ENCODE measurements at regions not wholly inside any gene's neighbourhood (a gene's known extent, or its start where the extent isn't known, plus 50 kb on each side); places are given as distances from the start of the nearest gene placed in this dataset.
"Not testable (repeated sequence)": the region's sequence is repeated elsewhere in the genome, so short reads cannot be mapped to it uniquely, and the experiment has no call there.

DNA sequence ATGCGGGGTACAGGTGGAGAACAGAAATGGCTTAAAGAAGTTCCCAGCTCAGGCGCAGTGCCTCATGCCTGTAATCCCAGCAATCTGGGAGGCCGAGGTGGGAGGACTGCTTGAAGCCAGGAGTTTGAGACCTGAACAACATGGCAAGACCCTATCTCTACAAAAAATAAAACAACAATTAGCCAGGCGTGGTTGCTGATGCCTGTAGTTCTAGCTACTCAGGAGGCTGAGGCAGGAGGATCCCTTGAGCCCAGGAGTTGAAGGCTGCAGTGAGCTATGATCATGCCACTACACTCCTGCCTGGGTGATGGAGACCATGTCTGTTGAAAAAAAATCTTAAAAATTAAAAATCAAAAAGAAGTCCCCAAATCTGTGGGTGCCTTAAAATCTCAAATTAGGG is 228.3 kb upstream of the WSB1 start:
- no peak for DNase-seq

DNA sequence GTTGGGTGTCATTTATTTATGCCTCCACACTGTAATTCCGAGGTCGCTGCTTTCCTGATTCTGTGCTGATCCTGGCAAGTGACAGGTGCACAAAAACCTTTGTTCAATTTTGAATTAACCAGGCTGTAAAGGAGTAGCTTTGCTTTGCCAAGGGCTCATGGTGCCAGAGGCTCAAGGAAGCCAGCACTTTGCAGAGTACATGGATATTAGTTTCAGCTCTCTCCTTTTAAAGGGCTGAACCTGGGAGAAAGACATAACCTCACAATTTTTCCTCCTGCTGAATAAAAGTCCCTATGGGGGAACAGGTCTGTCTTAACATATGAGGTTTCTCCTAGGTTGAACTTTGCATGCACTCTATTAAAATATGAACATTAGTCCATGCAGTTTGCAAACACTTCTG is 227.6 kb upstream of the WSB1 start:
- no peak for DNase-seq

DNA sequence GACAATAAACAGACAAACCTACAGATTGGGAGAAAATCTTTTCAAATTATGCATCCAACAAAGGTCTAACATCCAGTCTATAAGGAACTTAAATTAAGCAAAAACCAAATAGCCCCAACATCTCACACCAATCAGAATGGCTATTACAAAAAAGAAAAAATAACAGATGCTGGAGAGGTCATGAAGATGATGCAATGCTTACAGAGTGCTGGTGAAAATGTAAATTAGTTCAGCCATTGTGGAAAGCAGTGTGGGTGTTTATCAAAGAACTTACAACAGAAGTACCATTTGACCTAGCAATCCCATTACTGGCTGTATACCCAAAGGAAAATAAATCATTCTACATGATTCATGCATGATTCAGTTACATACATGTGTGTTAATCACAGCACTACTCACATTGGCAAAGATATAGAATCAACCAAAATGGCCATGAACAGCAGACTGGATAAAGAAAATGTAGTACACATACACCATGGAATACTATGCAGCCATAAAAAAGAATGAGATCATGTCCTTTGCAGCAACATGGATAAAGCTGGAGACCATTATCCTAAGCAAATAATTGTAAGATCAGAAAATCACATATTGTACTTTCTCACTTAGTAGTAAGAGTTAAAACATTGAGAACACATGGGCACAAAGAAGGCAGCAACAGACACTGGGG is 223.9 kb upstream of the WSB1 start:
- DNase-seq = no peak

DNA sequence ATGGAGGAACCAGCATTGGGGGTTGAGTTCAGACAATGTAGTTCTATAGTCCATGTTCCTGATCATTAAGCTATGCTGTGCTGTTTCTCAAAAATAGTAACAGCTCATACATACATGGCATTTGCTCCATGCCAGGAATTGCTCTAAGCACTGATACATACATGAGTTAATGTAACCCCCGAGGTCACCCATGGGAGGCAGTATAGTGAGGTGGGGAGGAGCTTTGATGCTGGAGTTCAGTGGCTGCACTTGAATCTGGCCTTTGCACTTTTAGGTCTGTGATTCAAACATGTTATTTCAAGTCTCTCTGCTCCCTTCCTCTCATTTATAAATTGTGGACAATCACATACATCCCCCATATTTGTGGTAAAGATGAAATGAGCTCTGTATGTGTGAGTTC is 223.1 kb upstream of the WSB1 start:
- no peak for DNase-seq

DNA sequence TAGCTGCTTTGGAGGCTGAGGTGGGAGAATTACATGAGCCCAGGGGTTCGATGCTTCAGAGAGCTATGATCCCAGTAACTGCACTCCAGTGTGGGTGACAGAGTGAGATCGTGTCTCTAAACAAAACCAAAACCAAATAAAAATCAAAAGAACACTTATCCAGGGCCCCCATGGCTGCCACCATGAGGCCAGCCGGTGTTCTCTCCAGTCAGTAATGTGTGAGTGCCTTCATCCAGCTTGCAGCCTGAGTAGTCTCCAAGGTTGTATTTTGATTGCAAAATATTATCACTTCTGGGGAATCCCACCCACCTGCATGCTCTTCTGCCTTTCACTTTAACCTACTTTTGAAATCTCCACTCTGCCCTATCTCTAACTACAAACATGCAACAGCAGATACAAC is 221.0 kb upstream of the WSB1 start:
- DNase-seq = no peak

DNA sequence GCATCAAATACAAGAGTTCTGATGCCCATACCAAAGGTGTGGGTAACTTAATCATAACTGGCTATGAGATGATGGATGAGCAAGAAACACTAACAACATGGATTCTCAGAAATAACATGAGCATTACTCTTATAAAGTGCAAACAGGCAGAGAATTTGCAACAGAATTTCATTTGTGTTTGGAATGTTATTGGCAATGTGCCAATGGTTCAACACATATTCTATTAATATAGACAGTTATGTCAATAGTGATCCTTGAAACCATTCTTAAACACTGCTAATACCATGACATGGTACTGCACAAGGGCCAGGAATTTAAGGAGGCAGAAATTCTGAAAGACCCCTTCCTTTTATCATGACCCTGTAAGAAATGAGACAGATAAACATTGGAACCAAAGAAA is 217.1 kb upstream of the WSB1 start:
- DNase-seq = no peak

DNA sequence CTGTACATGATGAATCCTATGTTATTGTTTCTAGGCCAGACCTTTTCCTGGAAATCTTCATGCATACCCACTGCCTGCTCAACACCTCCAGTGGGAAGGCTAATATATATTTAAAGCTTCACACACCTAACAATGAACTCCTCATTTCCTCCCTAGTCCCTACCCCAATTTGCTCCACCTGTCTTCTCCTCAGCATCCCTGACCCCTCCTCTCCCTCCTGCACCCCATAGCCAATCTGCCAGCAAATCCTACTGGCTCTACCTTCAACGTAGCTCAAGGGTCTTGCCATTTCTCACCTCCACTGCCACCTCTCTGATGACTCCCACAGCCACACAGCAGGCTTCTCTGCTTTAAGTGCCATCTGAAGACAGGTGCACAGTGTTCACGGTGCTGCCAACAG is 215.6 kb upstream of the WSB1 start:
- DNase-seq = no peak

DNA sequence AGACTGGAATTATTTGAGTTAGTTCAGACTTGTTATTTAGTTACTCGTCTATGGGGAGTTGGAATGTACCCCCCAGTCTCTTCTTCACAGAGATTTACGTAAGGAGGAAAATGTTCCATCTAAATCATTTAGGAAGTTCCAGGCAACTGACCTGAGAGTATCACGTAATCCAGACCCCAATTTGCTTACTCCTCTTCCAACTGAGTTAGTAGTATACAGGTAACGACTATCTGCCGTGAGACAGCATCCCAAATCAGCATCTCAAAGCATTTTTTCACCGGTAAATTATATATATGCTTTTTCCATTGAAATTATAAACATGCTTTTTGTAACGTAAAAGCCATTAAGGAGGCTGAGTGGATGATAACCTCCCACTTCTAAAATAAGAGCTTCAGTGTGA is 214.3 kb upstream of the WSB1 start:
- no peak for DNase-seq

GRCh38 chr17:27081002-27081638 is 212.8 kb upstream of the WSB1 start:
- DNase-seq = no peak

GRCh38 chr17:27082023-27082774 is 211.7 kb upstream of the WSB1 start:
- DNase-seq = no peak

DNA sequence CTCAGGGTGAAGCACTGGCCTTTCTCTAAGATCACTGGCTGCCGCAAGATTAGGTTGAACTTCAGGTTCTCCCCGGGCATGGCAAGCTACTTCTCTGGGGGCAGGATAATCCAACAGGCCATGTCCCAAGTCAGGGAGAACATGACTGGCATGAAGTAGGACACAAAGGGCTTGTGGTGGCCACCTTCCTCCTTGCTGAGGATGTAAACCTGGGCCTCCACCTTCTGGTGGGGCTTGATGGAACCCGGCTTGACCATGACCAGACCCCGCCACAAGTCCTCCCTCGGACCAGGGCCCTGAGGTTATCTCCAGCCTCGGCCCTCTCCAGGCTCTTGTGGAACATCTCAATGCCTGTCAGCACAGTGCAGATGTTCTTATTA is 211.1 kb upstream of the WSB1 start:
- DNase-seq = no peak

GRCh38 chr17:27083408-27084185 is 210.3 kb upstream of the WSB1 start:
- no peak for DNase-seq

DNA sequence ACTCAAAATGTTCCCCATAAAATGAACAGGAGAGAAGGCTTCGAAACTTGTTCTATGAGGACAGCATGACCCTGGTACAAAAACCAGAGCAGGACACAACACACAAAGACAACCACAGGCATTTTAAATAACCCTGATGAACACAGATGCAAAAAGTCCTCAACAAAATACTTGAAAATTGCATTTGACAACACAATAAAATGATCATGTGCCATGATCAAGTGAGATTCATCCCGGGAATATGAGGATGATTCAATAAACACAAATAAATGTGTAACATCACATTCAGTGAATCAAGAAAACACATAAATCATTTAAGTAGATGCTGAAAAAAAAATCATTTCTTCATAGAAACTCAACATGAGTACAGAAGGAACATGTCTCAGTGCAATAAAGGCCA is 208.4 kb upstream of the WSB1 start:
- no peak for DNase-seq

GRCh38 chr17:27086526-27086925 is 207.4 kb upstream of the WSB1 start:
- DNase-seq = no peak

GRCh38 chr17:27087935-27088766 is 205.8 kb upstream of the WSB1 start:
- no peak for DNase-seq

- no peak for DNase-seq
Observed at GRCh38 chr17:27088767-27089078, 205.2 kb upstream of the WSB1 start.

- not testable (repeated sequence) for DNase-seq
Observed at GRCh38 chr17:27089079-27089928, 204.6 kb upstream of the WSB1 start.

DNA sequence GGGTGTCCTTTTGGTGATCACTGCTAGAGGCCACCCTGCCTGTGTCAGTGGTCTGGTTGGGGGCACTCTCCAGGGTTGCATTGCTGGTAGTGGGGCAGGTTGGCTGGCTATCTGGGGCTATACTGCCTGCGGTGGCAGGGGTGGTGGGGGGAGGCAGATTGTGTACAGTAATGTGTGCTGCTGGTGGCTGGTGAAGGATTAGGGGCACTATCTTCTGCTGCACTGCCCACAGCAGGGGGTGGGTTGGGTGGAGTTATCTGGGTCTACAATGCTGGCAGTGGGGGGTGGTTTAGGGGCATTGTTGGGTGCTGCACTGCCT is 204.0 kb upstream of the WSB1 start:
- no peak for DNase-seq

DNA sequence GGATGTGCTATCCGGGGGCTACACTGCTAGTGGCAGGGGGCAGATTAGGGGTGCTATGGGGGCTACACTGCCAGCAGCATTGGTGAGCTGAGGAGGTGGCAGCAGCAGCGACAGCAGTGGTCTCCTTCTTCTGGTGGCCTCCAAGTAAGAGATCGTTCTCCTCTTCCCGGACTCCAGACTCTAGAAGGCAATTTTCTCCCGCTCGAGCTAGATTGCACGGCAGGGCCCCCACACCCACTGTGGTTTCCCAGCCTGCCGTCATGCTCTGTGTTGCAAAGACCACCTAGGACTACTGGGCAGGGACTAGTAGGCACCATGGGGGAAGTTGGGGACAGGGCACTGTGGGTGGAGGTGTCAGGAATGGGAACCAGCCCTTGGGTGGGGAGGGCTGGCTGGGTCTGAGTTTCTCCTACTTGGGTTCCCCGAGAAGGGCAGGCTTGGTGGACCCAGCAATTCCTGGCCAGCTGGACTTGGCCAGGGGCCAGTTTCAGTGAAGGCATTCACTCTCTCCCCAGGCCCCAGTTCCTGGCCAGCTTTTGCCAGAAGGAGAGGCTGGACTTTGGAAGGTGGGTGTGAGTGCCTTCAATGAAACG is 203.4 kb upstream of the WSB1 start:
- not testable (repeated sequence) for DNase-seq

DNA sequence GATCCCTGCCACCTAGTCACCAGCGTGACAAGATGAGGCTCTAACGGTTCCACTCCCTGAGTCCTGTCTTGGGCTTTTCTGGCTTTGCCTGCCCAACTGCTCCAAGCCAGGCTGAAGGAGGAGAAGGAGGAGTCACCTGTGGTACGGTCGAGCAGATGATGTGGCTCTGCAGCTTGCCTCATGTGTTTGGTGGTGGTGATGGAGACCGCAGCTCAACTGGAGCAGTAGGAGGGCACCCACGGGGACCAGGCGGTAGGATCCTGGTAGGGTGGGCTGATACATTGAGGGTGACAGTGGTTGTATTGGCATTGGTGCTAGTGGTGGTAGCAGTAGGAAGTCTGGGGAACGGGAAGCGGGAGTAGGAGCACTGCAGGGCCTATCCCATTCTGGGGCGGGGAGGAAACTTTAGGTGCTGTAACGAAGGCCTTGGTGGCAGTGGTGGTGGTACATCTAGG is 202.8 kb upstream of the WSB1 start:
- no peak for DNase-seq

GRCh38 chr17:27094179-27094578 is 199.7 kb upstream of the WSB1 start:
- DNase-seq = not testable (repeated sequence)
